Prostate gland (tissue), 2 donors: ENCODE measurements at regions not wholly inside any gene's neighbourhood (a gene's known extent, or its start where the extent isn't known, plus 50 kb on each side); places are given as distances from the start of the nearest gene placed in this dataset.

Source experiments
- CTCF ChIP-seq, 4 experiments: fragments of 200-600 bp in 2 of 4; fragments of 450-650 bp in 2 of 4; sonication (generic) in 2 of 4; IDR thresholded peaks; 1 replicate in 3 of 4; 2 replicates in 1 of 4; pipeline ENCODE4 v1.5.1; 2016 to 2019; ENCODE audit warnings: antibody characterized with exemption in 4 of 4, mild to moderate bottlenecking in 2 of 4, moderate library complexity in 2 of 4
- POLR2A ChIP-seq: fragments of 450-650 bp; IDR thresholded peaks from one replicate; pipeline ENCODE4 v1.6.1; 2016; ENCODE audit warnings: antibody characterized with exemption, mild to moderate bottlenecking

GRCh38 chr6:170091639-170092579 is 199.0 kb downstream of the DLL1 start:
- no peak for TF ChIP-seq CTCF (IDR thresholded peaks at IDR 0.05)
- TF ChIP-seq POLR2A, result no peak
